ENCODE measurements at regions not wholly inside any gene's neighbourhood (a gene's known extent, or its start where the extent isn't known, plus 50 kb on each side); places are given as distances from the start of the nearest gene placed in this dataset.

DNA sequence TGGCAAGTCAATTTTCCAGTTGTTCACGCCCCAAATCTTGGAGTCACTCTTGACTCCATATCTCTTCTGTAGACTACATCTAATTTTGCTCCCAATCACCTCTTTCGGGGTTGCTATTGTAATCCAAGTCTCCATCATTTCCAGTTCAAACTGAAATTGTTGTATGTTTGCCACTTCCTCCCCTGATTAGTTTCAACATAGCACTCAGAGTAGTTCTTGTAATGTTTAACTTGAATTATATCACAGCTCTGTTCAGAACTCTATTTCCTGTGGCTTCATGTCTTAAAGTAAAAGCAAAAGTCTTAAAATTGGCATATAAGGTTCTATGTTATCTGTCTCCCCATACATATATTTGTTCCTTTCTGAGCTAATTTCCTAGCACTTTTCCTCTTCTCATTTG, 348.5 kb upstream of the RIOK2 start:
- CTCF ChIA-PET = no interaction called here
- Histone ChIP-seq H3K4me3 (ENCODE audit: low read length) (no peak overlapping the region), H3K36me3 (ENCODE audit: insufficient read depth, low read length) (no peaks in the 10 kb centered on the region), H3K4me1 (ENCODE audit: insufficient read depth, low read length) (no peaks in the 10 kb centered on the region), H3K27me3 (ENCODE audit: control insufficient read depth in 1 of 2, insufficient read depth in 2 of 2, low read length in 2 of 2) (no peaks in the 10 kb centered on the region), H3K9me3 (ENCODE audit: control insufficient read depth in 1 of 2, insufficient read depth in 1 of 2, low read length in 2 of 2) (no peaks in the 10 kb centered on the region), H3K27ac (ENCODE audit: low read depth in 1 of 2, low read length in 2 of 2) (no peak overlapping the region)
- no peak overlapping the region for H3K27ac Mint-ChIP-seq
- no peak for ATAC-seq (ENCODE audit: poor library complexity)
- DNase-seq = no peak
- H3K9me3 Mint-ChIP-seq = no peaks in the 10 kb centered on the region
- H3K4me1 Mint-ChIP-seq (ENCODE audit: low read depth) = no peaks in the 10 kb centered on the region
- H3K27me3 Mint-ChIP-seq = peaks cover 4% of the 10 kb centered on the region
- intact Hi-C loops (cut with DNase I, micrococcal nuclease) = no loop called here
- POLR2A ChIA-PET = no interaction called here
- H3K36me3 Mint-ChIP-seq (ENCODE audit: low read depth) = no peaks in the 10 kb centered on the region
- TF ChIP-seq, protein P1, sequence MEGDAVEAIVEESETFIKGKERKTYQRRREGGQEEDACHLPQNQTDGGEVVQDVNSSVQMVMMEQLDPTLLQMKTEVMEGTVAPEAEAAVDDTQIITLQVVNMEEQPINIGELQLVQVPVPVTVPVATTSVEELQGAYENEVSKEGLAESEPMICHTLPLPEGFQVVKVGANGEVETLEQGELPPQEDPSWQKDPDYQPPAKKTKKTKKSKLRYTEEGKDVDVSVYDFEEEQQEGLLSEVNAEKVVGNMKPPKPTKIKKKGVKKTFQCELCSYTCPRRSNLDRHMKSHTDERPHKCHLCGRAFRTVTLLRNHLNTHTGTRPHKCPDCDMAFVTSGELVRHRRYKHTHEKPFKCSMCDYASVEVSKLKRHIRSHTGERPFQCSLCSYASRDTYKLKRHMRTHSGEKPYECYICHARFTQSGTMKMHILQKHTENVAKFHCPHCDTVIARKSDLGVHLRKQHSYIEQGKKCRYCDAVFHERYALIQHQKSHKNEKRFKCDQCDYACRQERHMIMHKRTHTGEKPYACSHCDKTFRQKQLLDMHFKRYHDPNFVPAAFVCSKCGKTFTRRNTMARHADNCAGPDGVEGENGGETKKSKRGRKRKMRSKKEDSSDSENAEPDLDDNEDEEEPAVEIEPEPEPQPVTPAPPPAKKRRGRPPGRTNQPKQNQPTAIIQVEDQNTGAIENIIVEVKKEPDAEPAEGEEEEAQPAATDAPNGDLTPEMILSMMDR (IDR thresholded peaks at IDR 0.05) = no peak
- no peak overlapping the region for H3K4me3 Mint-ChIP-seq

DNA sequence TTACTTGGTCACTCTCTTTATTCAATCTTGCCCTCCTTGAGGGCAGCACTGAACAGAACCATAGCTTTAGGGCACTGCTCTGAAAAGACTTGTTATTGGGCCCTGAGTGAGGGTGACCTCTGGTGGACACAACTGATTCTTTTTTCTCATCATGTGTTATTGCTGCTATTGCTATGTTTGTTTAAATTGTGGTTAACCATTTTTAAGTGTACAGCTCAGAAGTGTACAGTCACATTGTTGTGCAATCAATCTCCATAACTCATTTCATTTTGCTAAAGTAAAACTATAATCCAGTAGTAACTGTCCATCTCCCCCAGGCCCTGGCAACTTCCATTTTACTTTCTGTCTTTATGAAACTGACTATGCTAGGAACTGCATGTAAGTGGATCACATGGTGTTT, 351.1 kb upstream of the RIOK2 start:
- Histone ChIP-seq H3K27ac (ENCODE audit: low read depth in 1 of 2, low read length in 2 of 2) (no peak overlapping the region), H3K27me3 (ENCODE audit: control insufficient read depth in 1 of 2, insufficient read depth in 2 of 2, low read length in 2 of 2) (no peaks in the 10 kb centered on the region), H3K9me3 (ENCODE audit: control insufficient read depth in 1 of 2, insufficient read depth in 1 of 2, low read length in 2 of 2) (no peaks in the 10 kb centered on the region), H3K4me3 (ENCODE audit: low read length) (no peak overlapping the region), H3K36me3 (ENCODE audit: insufficient read depth, low read length) (no peaks in the 10 kb centered on the region), H3K4me1 (ENCODE audit: insufficient read depth, low read length) (no peaks in the 10 kb centered on the region)
- no peak overlapping the region for H3K27ac Mint-ChIP-seq
- H3K27me3 Mint-ChIP-seq = no peaks in the 10 kb centered on the region
- ATAC-seq (ENCODE audit: poor library complexity) (no peak), DNase-seq (peak in 3 of 14 experiments; percentile 18 to 34 (median 22))
- CTCF ChIA-PET = no interaction called here
- TF ChIP-seq, protein P1 (IDR thresholded peaks at IDR 0.05) = no peak
- H3K36me3 Mint-ChIP-seq (ENCODE audit: low read depth) = no peaks in the 10 kb centered on the region
- H3K4me1 Mint-ChIP-seq (ENCODE audit: low read depth) = no peaks in the 10 kb centered on the region
- POLR2A ChIA-PET = no interaction called here
- H3K9me3 Mint-ChIP-seq = no peaks in the 10 kb centered on the region
- intact Hi-C loops (cut with DNase I, micrococcal nuclease) = no loop called here
- no peak overlapping the region for H3K4me3 Mint-ChIP-seq

- Histone ChIP-seq H3K9me3 (ENCODE audit: control insufficient read depth in 1 of 2, insufficient read depth in 1 of 2, low read length in 2 of 2) (peaks cover 0 to 5% of the 10 kb centered on the region in 2 experiments), H3K36me3 (ENCODE audit: insufficient read depth, low read length) (no peaks in the 10 kb centered on the region), H3K4me1 (ENCODE audit: insufficient read depth, low read length) (no peaks in the 10 kb centered on the region), H3K27me3 (ENCODE audit: control insufficient read depth in 1 of 2, insufficient read depth in 2 of 2, low read length in 2 of 2) (no peaks in the 10 kb centered on the region), H3K27ac (ENCODE audit: low read depth in 1 of 2, low read length in 2 of 2) (no peak overlapping the region), H3K4me3 (ENCODE audit: low read length) (no peak overlapping the region)
- intact Hi-C loops (cut with DNase I, micrococcal nuclease) = no loop called here
- Mint-ChIP-seq H3K36me3 (ENCODE audit: low read depth) (no peaks in the 10 kb centered on the region), H3K27ac (no peak overlapping the region), H3K27me3 (no peaks in the 10 kb centered on the region), H3K9me3 (no peaks in the 10 kb centered on the region), H3K4me1 (ENCODE audit: low read depth) (no peaks in the 10 kb centered on the region), H3K4me3 (no peak overlapping the region)
- ChIA-PET CTCF (no interaction called here), POLR2A (no interaction called here)
- DNase-seq (no peak), ATAC-seq (ENCODE audit: poor library complexity) (no peak)
- TF ChIP-seq, protein P1 (IDR thresholded peaks at IDR 0.05) = no peak
These were observed 353.6 kb upstream of the RIOK2 start for GRCh38 chr5:97536683-97537082.
